WTC11 (cell line): ENCODE measurements at regions not wholly inside any gene's neighbourhood (a gene's known extent, or its start where the extent isn't known, plus 50 kb on each side); places are given as distances from the start of the nearest gene placed in this dataset.

ENCODE experiments used
- ATAC-seq: fragments of 200-7000 bp; cut with Tn5 transposase; 2 replicates; pipeline ENCODE4 v1.10.0; 2021; ENCODE audit warnings: mild to moderate bottlenecking, moderate library complexity
- CTCF ChIA-PET: fragments of 300-600 bp; sonication (Branson Sonifier 250); formaldehyde crosslinking; loops from one replicate; lab custom pipeline; 2021; ENCODE audit warnings: antibody characterized with exemption; lab: Charles Lee
- POLR2A ChIA-PET: fragments of 350-600 bp; sonication (Branson Sonifier 250); formaldehyde crosslinking; loops from one replicate; lab custom pipeline; 2021; ENCODE audit warnings: antibody characterized with exemption; lab: Charles Lee
- DNase-seq: peaks from one replicate; pipeline ENCODE4 v3.0.0; 2021; ENCODE audit warnings: low spot score
- H3K27ac Mint-ChIP-seq: 2 replicates; pipeline ENCODE4 v1.8.0; 2021; ENCODE audit warnings: mixed read lengths
- H3K27me3 Mint-ChIP-seq: 2 replicates; pipeline ENCODE4 v1.8.0; 2021; ENCODE audit warnings: low read depth, mild to moderate bottlenecking, moderate library complexity, mixed read lengths
- H3K36me3 Mint-ChIP-seq: 2 replicates; pipeline ENCODE4 v1.8.0; 2021; ENCODE audit warnings: mixed read lengths
- H3K4me1 Mint-ChIP-seq: 2 replicates; pipeline ENCODE4 v1.8.0; 2022; ENCODE audit warnings: mixed read lengths
- H3K4me3 Mint-ChIP-seq: 2 replicates; pipeline ENCODE4 v1.8.0; 2021; ENCODE audit warnings: mild to moderate bottlenecking, moderate library complexity, mixed read lengths
- H3K9me3 Mint-ChIP-seq: 2 replicates; pipeline ENCODE4 v1.8.0; 2021; ENCODE audit warnings: mixed read lengths
- CBFB ChIP-seq: sonication (generic); formaldehyde crosslinking; IDR thresholded peaks from 2 replicates; pipeline ENCODE4 v1.8.1; 2022; ENCODE audit warnings: mild to moderate bottlenecking, low read depth, missing genetic modification reagents
- ETV6 ChIP-seq: sonication (generic); formaldehyde crosslinking; IDR thresholded peaks from 2 replicates; pipeline ENCODE4 v1.8.1; 2022; ENCODE audit warnings: mild to moderate bottlenecking, missing genetic modification reagents
- FOXJ3 ChIP-seq: sonication (generic); formaldehyde crosslinking; IDR thresholded peaks from 2 replicates; pipeline ENCODE4 v1.9.0; 2021; ENCODE audit warnings: missing genetic modification reagents, mild to moderate bottlenecking, borderline replicate concordance
- GRHL2 ChIP-seq: fragments of 250-450 bp; sonication (Bioruptor Pico); IDR thresholded peaks from 2 replicates; pipeline ENCODE4 v1.8.0; 2022; ENCODE audit warnings: mild to moderate bottlenecking, moderate library complexity; ENCODE audit not compliant: insufficient replicate concordance, severe bottlenecking
- HMGA2 ChIP-seq: fragments of 250-450 bp; sonication (Bioruptor Pico); IDR thresholded peaks from 2 replicates; pipeline ENCODE4 v1.4.0; 2021; ENCODE audit warnings: mild to moderate bottlenecking, moderate library complexity
- JAZF1 ChIP-seq: fragments of 250-450 bp; sonication (Bioruptor Pico); IDR thresholded peaks from 2 replicates; pipeline ENCODE4 v1.9.0; 2021; ENCODE audit warnings: moderate library complexity, mild to moderate bottlenecking, inconsistent platforms
- JUN ChIP-seq: sonication (generic); formaldehyde crosslinking; IDR thresholded peaks from 2 replicates; pipeline ENCODE4 v1.8.0; 2023; ENCODE audit warnings: mild to moderate bottlenecking, missing genetic modification reagents
- NFE2L1 ChIP-seq: sonication (generic); formaldehyde crosslinking; IDR thresholded peaks from 2 replicates; pipeline ENCODE4 v1.8.1; 2023; ENCODE audit warnings: missing genetic modification reagents
- NR3C1 ChIP-seq: sonication (generic); formaldehyde crosslinking; conservative IDR thresholded peaks from 2 replicates; pipeline ENCODE4 v1.8.1; 2023; ENCODE audit warnings: low read depth, mild to moderate bottlenecking, missing genetic modification reagents
- ZNF121 ChIP-seq: sonication (generic); formaldehyde crosslinking; IDR thresholded peaks from 2 replicates; pipeline ENCODE4 v1.8.0; 2023; ENCODE audit warnings: missing genetic modification reagents
- ZNF232 ChIP-seq: sonication (generic); formaldehyde crosslinking; IDR thresholded peaks from 2 replicates; pipeline ENCODE4 v1.8.0; 2022; ENCODE audit warnings: mild to moderate bottlenecking, missing genetic modification reagents
- TF ChIP-seq, protein P1 (sequence below): sonication (generic); formaldehyde crosslinking; conservative IDR thresholded peaks from 2 replicates; pipeline ENCODE4 v1.8.1; 2022; ENCODE audit warnings: mild to moderate bottlenecking, missing genetic modification reagents
- TF ChIP-seq, protein P2 (sequence below): sonication (generic); formaldehyde crosslinking; conservative IDR thresholded peaks from 2 replicates; pipeline ENCODE4 v1.8.1; 2023; ENCODE audit warnings: mild to moderate bottlenecking, low read depth, missing genetic modification reagents, moderate library complexity
- TF ChIP-seq, protein P3 (sequence below): sonication (generic); formaldehyde crosslinking; IDR thresholded peaks from 2 replicates; pipeline ENCODE4 v1.8.0; 2022; ENCODE audit warnings: mild to moderate bottlenecking, missing genetic modification reagents
- TF ChIP-seq, protein P4 (sequence below): fragments of 250-450 bp; sonication (Bioruptor Pico); IDR thresholded peaks from 2 replicates; pipeline ENCODE4 v1.9.0; 2021; ENCODE audit warnings: mild to moderate bottlenecking, borderline replicate concordance

DNA sequence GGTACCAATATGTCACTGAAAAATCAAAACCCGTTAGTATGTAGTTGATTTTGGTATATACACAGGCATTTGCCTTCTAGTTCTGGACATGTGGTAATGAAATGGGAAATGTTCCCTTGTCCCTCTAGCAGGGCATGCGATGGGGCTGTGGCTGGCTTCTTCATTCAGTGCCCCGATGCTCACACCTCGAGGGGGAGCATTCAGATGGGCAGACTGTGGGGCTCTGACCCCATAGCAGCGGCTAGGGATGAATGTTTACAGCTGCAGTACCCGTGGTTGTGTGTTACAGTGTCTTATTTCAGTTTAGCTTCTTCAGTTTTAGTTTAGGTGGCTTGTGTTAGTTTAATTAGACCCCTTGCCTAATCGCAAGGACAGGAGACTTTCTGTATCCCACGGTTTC is 1741.0 kb upstream of the PCDH10 start (continued):
- TF ChIP-seq, protein P1, sequence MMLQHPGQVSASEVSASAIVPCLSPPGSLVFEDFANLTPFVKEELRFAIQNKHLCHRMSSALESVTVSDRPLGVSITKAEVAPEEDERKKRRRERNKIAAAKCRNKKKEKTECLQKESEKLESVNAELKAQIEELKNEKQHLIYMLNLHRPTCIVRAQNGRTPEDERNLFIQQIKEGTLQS: no peak
- TF ChIP-seq, protein P2, sequence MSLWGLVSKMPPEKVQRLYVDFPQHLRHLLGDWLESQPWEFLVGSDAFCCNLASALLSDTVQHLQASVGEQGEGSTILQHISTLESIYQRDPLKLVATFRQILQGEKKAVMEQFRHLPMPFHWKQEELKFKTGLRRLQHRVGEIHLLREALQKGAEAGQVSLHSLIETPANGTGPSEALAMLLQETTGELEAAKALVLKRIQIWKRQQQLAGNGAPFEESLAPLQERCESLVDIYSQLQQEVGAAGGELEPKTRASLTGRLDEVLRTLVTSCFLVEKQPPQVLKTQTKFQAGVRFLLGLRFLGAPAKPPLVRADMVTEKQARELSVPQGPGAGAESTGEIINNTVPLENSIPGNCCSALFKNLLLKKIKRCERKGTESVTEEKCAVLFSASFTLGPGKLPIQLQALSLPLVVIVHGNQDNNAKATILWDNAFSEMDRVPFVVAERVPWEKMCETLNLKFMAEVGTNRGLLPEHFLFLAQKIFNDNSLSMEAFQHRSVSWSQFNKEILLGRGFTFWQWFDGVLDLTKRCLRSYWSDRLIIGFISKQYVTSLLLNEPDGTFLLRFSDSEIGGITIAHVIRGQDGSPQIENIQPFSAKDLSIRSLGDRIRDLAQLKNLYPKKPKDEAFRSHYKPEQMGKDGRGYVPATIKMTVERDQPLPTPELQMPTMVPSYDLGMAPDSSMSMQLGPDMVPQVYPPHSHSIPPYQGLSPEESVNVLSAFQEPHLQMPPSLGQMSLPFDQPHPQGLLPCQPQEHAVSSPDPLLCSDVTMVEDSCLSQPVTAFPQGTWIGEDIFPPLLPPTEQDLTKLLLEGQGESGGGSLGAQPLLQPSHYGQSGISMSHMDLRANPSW (CRISPR knock-in tag): no peak

DNA sequence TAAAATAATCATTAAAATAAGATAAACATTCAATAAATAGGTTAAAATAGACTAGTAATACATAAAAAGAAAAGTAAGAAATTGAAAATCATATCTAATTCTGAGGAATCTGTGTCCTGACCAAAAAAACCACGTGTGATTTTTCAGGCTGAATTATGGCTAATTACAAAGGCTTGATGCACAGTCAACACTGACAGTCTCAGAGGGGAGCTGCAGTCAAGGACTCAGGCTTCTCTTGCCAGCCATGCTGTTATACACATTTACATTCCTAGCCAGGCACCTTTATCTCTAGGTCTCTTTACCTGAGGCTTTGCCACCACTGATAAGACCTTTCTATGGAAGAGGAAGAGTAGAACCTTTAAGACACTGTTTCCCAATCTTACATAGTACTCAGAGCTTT is 1737.7 kb upstream of the PCDH10 start:
- peaks cover 9% of the 10 kb centered on the region for H3K36me3 Mint-ChIP-seq
- TF ChIP-seq HMGA2 (CRISPR knock-in tag) (peak; percentile 28; the same call in 1 of the 2 replicates), NFE2L1 (CRISPR knock-in tag) (no peak)
- DNase-seq: no peak
- no peaks in the 10 kb centered on the region for H3K4me1 Mint-ChIP-seq
- no peak overlapping the region for H3K4me3 Mint-ChIP-seq
- ChIA-PET CTCF (no interaction called here), POLR2A (interaction anchor here (0.5 kb wide), 1 partner anchor 70 kb away, joined by 7 read pairs; no protein-coding TSS in a partner anchor)
- ATAC-seq: no peak
- no peaks in the 10 kb centered on the region for H3K27me3 Mint-ChIP-seq
- no peak overlapping the region for H3K27ac Mint-ChIP-seq
- peaks cover 18% of the 10 kb centered on the region for H3K9me3 Mint-ChIP-seq

DNA sequence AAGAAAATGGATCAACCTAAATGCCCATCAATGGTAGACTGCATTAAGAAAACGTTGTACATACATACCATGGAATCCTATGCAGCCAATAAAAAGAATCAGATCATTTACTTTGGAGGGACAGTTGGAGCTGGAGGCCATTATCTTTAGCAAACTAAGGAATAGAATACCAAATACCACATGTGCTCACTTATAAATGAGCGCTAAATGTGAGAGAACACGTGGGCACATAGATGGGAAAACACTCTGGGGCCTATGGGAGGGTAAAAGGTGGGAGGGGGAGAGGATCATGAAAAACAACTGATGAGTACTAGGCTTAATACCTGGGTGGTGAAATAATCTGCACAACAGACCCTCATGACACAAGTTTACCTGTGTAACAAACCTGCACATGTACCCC is 1729.9 kb upstream of the PCDH10 start:
- DNase-seq (no peak), ATAC-seq (no peak)
- ChIA-PET POLR2A (no interaction called here), CTCF (no interaction called here)
- Mint-ChIP-seq H3K4me1 (no peaks in the 10 kb centered on the region), H3K4me3 (no peak overlapping the region), H3K27me3 (no peaks in the 10 kb centered on the region), H3K27ac (no peak overlapping the region), H3K36me3 (peaks cover 17% of the 10 kb centered on the region), H3K9me3 (peaks cover 36% of the 10 kb centered on the region)
- TF ChIP-seq ZNF121 (CRISPR knock-in tag) (no peak), JAZF1 (CRISPR knock-in tag) (no peak), NR3C1 (no peak), ZNF232 (CRISPR knock-in tag) (no peak), CBFB (CRISPR knock-in tag) (no peak), FOXJ3 (CRISPR knock-in tag) (no peak), ETV6 (CRISPR knock-in tag) (no peak), GRHL2 (no peak), JUN (no peak)
- TF ChIP-seq, protein P3, sequence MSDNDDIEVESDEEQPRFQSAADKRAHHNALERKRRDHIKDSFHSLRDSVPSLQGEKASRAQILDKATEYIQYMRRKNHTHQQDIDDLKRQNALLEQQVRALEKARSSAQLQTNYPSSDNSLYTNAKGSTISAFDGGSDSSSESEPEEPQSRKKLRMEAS: no peak
- TF ChIP-seq, protein P4, sequence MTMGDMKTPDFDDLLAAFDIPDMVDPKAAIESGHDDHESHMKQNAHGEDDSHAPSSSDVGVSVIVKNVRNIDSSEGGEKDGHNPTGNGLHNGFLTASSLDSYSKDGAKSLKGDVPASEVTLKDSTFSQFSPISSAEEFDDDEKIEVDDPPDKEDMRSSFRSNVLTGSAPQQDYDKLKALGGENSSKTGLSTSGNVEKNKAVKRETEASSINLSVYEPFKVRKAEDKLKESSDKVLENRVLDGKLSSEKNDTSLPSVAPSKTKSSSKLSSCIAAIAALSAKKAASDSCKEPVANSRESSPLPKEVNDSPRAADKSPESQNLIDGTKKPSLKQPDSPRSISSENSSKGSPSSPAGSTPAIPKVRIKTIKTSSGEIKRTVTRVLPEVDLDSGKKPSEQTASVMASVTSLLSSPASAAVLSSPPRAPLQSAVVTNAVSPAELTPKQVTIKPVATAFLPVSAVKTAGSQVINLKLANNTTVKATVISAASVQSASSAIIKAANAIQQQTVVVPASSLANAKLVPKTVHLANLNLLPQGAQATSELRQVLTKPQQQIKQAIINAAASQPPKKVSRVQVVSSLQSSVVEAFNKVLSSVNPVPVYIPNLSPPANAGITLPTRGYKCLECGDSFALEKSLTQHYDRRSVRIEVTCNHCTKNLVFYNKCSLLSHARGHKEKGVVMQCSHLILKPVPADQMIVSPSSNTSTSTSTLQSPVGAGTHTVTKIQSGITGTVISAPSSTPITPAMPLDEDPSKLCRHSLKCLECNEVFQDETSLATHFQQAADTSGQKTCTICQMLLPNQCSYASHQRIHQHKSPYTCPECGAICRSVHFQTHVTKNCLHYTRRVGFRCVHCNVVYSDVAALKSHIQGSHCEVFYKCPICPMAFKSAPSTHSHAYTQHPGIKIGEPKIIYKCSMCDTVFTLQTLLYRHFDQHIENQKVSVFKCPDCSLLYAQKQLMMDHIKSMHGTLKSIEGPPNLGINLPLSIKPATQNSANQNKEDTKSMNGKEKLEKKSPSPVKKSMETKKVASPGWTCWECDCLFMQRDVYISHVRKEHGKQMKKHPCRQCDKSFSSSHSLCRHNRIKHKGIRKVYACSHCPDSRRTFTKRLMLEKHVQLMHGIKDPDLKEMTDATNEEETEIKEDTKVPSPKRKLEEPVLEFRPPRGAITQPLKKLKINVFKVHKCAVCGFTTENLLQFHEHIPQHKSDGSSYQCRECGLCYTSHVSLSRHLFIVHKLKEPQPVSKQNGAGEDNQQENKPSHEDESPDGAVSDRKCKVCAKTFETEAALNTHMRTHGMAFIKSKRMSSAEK (CRISPR knock-in tag): no peak
- TF ChIP-seq, protein P1: no peak
